HG02588 (cell line): ENCODE measurements at regions not wholly inside any gene's neighbourhood (a gene's known extent, or its start where the extent isn't known, plus 50 kb on each side); places are given as distances from the start of the nearest gene placed in this dataset.

ENCODE experiments used
- ATAC-seq: cut with Tn5 transposase; IDR thresholded peaks from one replicate; pipeline ENCODE4 v1.9.1; 2021; ENCODE audit warnings: mild to moderate bottlenecking, moderate library complexity; ENCODE audit not compliant: unreplicated experiment

DNA sequence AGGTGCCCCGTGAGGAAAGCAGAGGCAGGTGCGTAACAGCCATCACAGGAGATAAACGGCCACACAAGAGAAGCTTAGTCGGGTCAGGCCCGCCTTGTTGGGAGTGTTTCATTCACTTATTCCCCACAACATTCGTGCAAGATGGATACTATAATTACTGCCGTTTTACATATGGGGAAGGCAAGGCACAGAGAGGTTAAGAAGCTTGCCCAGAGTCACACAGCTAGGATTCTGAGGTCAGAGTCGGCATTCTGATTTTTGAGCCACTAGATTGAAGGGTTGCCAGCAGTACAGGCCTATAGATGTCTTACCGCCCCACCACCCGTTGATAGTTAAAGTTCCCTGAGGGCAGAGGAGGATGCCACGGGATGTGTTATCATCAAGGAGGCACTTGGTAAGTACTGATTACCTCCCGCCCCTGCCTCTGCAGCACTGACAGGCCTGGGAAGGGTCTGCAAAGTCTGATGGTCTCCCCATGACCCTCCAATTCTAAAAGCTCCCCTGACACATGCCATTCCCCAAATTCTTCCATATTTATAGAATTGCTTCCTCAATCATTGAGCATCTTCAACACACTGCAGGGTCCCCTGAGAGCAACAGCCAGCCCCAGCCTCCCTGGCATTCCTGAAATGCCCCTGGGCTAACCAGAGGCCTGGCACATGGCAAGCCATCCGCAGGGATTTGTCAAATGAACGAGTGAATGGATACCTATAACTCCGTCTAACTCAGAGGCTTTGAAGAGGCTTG is 74.7 kb upstream of the CLDN14 start:
- no peak for ATAC-seq

DNA sequence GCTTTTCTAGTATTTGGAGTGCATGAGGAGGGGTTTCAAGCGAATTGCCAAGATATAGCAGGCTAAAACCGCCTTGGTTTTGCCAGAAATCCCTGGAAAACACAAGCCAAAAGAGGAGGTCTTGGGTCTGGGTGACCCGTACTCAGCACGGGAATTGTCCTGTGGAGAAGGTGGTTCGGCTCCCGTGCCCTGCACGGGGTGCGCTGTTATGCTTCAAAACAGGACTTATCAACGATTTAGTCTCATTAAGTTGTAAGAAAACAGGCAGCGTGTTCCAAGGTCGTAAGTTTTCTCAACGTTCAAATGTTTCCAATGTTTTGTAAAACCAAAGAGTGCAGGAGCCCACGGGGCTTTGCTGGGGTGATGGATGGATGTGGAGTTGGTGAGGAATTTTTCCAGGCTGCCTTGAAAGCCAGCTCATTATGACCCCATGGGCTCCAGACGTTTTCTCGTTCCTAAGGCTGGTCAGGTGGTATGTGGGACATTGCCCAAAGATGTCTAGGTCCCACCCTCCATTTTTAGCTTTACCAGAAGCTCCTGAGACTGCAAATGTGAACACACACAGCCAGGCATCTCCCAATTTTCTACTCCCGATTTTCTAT is 75.4 kb upstream of the CLDN14 start:
- no peak for ATAC-seq

DNA sequence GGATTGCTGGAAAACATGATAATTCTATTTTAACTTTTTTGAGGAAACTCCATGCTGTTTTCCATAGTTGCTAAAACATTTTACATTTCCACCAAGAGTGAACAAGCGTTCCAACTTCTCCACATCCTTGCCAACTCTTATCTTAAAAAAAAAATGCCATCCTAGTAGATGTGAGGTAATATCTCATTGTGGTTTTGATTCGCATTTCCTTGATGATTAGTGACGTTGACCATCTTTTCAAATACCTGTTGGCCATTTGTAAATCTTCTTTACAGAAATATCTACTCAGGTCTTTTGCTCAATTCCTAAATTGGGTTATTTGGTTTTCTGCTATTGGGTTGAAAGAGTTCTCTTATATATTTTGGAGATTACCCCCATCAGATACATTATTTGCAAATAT is 77.4 kb upstream of the CLDN14 start:
- no peak for ATAC-seq

DNA sequence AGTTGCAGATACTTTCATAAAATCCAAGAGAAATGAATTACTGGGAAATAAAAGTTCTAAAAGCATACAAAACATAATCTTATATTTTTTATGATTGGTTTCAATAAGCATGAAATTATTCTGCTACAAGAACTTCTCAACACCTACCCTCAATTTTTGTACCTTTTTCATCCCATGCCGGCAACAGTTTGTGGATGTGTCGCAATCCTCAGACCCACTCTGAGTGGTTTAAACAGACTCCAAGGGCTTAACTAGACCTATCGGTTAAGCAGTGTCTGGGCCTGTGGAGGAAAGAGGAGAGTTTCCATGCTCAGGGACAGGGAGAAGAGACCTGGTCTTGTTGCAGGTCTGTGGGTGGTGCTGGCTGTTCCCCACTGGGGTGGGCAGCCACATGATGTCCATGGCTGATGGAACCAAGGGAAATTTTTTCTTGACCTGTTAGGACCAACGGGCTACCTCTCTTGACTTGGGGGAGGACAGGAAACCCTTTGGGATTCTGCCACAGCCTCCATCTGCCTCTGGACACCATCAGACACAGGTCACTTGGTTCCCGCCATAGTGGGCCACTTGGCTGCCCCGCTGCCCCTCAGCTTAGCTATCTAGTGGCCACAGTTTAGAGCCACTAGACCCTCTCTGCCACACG is 81.1 kb upstream of the CLDN14 start:
- no peak for ATAC-seq

DNA sequence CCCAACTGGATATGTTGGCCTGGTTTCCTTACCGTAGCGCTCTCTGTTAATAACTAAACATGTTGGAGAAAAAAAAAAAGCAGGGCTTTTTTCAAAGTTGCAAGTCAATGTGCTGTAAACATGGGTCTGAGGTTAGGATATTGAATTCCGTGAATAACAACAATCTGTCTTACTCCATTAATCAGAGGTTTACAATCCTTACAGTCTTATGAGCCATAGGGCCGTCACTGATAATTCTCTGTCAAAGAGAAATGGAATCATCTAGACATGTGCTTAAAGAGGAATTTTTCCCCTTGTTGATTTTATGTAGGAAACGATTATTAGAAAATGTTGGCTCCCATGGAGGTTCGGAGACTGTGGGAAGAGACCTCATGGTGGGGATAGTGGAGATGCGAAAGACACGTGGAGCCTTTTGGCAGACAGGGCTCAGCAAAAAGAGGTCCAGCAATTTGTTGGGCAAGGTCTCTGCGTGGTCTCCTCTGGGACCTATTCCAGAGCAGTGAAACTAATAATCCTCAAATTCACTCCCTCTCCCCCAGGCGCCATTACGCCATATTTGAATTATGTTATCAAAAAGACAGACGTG is 83.5 kb upstream of the CLDN14 start:
- ATAC-seq, result no peak

DNA sequence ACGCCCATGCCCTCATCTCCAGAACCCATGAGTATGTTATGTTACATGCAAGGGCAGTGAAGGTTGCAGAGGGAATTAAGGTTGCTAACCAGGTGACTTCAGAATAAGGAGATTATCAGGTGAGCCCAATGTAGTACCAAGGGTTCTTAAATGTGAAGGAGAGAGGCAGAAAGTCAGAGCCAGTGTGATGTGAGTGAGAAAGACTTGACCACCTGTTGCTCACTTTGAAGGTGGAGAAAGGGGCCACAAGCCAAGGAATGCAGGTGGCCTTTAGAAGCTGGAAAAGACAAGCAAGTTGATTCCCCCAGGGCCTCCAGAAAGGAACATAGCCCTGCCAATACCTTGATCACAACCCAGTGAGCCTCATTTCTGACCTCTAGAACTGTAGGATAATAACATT is 84.7 kb upstream of the CLDN14 start:
- ATAC-seq, result no peak

DNA sequence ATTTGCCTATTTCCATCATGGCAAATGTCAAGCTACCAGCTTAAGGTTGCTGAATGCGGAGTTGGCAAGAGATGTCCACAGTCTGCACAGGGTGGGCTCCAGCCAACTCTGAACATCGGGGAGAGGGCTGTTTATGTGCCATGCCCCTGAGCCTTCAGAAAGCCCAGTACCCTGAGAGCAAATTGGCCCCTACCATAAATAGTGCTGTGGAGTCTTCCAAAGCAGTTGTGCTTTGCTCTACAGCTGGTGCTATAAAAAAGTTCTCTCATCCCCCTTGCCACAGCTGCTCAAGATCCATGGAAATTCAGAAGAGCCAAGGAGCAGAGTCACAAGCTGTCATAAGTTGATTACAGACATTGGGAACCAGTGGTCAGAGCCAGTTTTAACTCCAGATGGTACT is 85.6 kb upstream of the CLDN14 start:
- no peak for ATAC-seq

DNA sequence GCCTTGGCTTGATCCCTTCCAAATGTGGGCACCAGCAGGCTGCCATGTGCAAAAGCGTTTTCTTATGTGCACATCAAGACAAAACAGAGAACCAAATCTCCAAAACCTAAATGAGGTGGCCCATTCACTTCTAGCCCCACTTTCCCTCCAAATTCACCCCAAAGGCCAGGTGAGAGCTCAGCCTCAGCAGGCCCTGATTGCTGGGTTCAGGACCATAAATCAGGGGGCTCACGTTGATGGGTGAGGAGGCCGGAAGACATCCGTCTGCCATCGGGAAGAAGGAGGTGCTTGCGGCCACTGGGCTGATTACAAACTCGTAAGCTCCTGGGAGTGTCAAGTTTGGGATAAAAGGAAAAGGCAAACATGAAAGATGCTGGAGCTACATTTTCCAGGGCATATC is 86.7 kb upstream of the CLDN14 start:
- no peak for ATAC-seq

DNA sequence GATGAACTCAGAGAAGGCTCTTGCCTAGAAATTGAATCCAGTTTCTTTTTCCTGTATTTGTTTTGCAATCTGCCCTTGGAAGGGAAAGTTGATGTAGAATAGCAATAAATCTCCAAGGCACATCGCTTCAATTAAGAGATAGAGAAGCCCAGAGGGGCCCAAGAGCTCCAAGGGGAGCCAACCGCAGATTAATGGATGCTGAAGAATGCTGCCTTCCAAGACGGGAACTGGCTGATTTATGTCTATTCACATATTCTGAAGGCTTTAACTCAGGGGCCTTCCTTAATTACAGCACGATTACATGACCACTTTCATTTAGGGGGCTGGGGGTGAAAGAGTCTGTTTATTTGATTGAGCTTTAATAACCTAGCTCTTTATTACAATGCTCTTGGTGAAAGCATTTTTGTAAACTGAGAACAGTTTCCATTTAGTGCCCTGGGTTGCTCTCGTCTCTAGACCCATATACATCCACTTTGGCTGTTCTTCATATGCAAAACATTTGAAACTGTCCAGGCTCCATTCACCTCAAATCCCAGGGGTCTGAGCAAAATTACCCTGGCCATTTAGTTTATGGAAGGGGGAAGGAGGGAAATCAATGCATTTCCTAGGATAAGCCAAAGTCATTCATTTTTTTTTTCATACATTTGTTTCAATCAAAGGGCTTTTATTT is 87.4 kb upstream of the CLDN14 start:
- ATAC-seq, result no peak

DNA sequence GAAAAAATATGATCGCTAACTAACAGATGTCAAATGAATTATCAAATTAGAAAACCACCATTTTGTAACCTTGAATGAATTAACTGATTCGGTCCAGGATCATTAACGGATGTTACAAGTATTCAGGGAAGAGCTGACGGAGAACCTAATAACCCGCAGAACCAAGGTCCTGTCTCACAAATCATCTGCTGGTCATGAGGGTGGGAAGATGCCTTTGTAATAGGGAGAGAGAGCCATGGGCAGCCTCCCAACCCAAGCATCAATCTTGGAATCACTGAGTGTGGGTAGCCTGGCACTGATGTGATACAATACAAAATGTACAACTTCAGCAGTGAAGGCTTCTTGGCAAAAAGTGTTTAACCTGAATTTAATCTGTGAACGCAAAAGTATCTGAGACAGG is 89.6 kb upstream of the CLDN14 start:
- no peak for ATAC-seq

DNA sequence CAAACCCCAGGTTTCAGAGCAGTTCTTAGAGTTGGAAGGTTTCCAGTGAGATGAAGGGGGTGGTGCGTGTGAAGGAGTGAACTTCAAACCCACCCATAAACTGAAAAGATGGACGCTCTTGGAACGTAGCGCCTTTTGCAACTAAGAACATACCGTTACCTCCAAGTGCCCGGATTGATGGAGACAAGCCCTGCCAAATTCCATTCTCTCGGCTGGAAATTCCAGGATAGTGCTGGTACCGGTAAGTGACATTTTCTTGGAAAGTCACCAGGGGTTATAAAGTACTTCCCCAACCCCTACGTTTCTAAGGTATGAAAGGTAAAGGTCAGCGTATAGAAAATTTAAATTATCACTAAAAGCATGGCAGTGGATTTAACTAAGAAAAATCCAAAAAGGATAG is 91.6 kb upstream of the CLDN14 start:
- no peak for ATAC-seq

DNA sequence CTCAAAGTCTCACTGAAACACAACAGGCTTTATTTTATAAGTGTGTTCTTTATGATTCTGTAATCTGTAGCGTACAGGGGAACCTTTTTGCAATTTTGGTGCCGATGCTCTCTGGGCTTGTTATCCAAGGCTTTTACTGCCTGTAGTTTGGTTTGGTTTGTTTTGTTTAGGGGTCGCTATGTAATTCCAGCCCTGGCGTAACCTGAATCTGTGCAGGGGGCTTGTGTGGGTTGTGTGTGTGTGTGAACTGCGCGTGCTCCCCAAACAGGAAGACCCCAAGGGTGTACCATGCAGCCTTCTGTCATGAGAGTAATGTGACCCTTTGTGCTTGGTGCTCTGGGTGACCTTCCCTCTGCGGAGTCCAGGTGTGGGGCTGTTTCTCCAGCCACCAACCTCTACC is 92.1 kb upstream of the CLDN14 start:
- no peak for ATAC-seq

DNA sequence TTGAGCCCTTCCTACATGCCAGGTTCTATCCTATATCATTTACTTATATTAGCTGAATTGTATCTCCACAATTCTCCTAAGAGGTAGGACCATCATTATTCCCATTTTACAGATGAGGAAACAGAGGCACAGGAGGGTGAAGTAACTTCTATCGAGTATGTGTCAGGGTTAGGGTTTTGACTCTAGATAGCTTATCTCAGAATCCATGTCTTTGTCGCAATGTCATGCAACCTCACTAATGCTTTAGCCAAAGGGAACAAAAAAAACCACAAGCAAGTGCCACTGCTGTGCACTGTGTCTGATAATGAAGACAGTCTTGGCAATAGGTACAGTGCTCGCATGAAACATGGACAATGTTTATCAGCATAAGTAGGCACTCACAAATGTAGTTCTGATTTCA is 95.4 kb upstream of the CLDN14 start:
- ATAC-seq, result no peak

DNA sequence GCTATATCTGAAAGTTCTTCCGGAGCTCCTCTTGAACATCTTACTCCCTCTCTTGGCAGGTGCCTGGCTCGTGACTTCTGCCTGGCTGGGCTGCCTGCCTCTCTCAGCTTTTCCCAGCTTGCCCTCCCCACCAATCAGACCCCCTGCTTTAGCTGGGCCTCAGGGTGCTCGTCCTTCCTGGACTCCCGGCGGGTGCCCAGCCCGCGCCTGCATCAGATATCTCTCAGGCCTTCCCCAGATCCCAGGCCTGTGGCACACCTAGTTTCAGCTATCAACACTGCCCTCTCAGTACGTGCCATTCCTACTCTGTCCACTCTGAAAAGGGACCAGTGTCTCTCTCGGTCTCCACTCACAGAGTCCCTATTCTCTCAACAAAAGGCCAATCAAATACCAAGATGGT is 96.5 kb upstream of the CLDN14 start:
- no peak for ATAC-seq

DNA sequence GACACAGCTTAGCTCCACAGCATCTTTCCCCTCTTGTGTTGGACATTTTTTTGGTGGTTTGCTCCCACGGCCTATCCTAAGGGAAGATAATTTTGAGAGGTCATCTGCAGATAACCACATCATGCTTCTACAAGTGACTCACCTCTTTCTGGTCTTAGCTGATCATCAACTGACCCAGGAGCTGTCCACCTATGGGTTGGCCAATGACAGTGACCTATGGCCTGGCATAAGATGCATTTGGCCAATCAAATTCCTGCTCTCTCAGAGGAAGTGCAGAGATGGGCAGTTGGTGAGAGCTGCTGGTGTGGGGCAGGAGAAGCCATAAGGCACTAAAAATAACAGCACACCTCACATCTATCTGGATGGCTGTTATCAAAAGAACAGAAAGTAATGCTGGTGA is 100.0 kb upstream of the CLDN14 start:
- no peak for ATAC-seq

DNA sequence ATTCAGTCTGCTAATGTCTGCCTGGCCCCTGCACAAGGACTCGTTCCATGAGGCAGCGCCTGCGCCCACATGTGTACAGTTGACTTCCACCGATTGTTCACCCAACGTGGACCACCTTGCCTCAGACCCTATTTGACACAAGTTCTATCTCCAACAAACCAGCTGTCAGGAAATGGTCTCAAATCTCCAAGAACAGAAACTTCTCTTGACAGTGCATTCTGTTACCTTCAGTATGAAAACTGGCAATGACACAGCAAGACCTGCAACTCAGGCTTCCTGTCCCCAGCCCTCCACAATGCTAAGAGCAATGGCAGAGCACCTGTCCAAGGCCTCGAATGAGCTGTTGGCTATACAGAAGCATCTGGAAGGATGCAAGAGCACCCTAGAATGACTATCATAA is 102.3 kb upstream of the CLDN14 start:
- no peak for ATAC-seq

DNA sequence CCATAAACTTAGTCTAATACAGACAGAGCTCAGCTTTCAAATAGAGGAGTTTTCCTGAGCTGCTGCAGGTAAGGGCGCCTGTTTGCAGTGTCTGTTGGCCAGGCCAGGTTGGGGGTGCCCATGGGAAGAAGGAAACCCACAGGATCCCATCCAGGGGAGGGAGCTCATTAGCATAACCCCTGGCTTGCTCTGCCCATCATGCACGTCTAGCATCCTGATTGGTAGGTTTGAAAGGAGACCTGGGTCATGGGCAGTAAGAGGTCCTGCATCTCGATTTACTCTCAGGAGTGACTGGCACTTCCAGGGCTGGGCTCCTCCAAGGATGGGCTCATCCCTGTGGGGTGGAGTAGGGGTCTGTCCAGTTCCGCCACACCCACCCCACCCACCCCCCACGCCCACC is 103.7 kb upstream of the CLDN14 start:
- no peak for ATAC-seq

DNA sequence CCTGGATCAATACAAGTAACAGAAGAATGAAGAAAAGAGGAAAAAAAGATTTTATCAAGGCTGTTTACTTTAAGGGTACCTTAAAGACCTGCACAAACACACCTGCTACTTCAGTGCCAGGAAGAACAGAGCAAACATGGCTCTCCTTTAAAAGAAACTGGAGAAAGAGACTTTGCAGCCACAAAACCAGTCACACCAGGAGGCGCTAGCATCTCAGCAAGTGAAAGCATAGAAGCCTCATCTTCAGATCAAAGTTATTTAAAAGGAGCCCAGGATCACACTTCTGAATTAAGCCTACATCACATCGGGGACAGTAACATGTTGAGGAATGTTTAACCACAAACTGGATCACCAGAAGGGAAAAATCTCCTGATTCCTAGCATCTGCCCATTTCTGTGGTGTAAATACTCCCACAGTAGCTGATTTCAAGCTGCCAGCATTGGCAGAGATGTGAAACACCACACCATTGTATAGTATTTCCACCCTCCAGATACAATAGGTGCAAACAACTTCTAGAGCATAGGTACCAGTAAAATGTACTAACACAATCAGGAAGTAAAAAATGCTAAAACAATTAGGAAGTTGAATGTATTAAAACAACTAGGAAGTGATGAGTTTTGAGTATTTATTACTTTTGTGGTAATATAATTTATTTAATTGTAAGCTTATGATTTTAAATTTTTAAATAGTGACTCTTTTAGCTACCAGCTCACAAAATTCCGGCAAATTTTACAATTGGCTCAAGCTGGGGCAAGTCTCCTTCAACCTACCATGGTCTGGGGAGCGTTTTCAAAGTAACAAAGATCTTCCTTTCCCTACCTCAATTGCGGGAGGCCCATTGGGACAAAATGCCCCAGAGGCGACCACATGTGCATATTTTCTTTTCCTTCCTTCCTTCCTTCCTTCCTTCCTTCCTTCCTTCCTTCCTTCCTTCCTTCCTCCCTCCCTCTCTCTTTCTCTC is 105.3 kb upstream of the CLDN14 start:
- no peak for ATAC-seq

DNA sequence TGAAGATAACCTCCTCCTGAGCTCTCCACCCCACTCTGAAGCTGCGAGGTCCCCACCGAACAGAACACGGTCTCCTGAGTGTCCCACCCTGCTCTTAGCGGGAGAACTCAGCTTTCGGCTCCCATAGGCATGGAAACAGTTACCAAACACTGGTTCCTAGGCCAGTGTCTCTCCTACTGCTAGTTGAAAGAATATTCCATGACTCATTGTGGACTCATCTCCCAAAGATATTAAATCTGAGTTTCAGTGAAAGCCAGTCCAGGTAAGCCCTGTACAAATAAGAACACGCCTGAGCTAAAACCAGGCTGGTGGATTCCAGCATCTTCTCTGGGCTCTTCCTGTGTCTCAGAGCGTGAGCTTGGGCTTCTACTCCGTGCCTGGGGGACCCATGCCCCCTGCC is 107.5 kb upstream of the CLDN14 start:
- ATAC-seq, result no peak

DNA sequence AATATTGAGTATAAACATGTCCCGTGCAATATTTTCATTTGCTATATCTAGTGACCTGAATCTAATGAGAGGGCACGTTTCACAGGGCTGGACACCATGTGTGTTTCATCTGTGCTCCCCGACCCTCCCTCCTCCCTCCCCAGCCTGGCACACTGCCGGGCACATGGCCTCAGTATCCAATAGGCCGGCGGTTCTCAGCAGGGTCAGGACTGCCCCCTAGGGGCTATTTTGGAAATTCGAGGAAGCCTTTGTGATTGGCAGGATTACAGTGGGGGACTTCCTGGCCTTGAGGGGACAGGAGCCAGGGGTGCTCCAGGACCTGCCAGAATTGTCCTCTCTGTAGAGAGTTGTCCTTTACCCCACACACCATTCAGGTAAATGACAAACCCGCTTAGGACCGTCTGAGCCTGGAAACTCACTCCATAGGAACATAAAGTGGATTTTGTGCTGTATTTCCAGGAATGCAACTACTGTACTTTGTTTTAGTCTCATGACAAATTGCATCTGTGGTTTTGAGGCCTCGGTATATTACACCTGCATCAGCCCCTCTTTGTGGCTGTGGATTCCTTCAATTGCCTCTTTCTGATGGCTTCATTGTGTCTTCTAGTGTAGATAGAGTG is 109.5 kb upstream of the SIM2 start:
- no peak for ATAC-seq
